Kidney tubule cell (primary cell): ENCODE measurements at regions not wholly inside any gene's neighbourhood (a gene's known extent, or its start where the extent isn't known, plus 50 kb on each side); places are given as distances from the start of the nearest gene placed in this dataset.

Experiments used
- DNase-seq: peaks from one replicate; pipeline ENCODE4 v3.0.0-alpha.2; 2018; ENCODE audit warnings: low spot score

DNA sequence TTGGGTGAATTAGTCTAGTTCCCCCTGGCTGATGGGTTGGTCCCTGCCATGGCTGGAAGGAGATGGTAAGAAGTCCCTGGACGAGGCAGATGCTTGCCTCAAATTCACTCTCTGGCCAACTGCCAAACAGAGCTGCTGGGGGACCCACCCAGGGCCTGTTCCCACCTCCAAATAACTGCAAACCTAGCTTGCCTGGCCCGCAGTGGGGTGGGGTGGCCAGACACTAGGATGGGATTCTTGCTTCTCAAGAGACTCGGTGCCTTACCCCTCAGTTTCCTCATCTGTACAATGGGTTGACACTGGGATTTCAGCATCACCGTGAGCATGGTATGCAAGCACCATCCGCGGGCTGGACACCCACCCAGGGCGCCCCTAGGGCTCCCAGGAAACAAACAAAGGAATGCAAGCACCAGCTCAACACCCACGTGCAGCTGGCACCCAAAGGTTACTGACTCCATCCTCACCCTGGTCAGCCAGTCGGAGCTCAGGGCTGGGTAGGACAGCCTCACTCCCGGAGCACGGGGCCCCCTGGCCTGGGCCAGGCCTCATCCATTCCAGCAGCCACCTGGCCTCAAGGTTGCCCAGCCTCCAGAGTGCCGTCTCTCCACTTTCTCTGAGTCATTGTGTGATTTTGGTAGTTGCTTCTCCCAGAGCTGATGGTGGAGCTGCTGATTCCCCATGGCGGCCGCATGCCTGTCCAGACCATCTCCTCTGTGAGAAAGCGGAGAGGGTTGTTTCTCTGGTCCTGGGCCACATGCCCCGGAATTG is 205.2 kb upstream of the RTL1 start:
- DNase-seq, result no peak

DNA sequence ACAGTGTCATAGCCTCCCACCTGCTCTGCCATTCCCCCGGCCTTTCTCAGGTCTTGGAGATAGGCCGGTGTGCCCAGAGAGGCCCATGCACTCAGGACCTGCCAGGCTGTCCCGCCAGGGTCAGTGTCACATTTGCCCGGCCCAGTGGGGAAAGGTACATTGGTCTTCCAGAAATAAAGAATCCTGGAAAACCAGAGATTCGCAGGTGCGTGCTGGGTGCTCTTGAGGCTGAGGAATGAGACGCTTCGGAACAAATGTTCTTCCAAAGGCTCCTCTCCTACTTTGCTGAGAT is 205.8 kb upstream of the RTL1 start:
- no peak for DNase-seq

DNA sequence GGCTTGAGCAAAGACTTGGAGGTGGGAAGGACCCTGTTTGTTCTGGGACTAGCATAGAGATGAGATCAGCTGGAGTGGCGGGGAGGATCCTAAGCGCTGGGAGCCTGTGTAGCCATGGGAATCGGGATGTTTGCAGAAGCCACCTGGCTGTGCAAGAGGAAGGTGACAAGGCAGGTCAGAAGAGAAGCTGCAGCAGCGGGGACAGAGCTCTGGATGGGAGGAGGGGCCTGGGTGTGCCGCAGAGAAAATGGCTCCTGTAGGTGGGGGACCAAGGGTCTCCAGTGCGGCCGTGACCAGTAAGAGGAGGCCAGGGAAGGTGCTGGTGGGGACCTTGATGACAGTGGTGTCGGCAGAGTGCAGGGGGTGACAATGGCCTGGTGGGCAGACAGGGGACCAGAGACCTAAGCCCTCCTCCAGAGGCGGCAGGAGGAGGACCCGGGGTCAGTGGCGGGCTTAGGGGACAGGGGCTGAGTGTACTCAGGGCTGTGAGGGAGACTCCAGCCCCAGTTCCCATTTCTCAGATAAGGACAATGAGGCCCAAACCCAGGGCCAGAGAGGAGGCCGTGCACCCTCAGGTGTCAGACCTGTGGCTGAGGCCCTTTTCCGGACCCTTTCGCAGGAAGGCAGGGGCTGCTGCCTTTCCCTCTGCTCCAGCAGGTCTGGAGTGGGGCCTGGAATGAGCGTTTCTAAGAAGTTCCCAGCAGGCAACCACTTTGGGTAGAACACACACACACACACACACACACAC is 206.6 kb upstream of the RTL1 start:
- DNase-seq, result peak; percentile 14

DNA sequence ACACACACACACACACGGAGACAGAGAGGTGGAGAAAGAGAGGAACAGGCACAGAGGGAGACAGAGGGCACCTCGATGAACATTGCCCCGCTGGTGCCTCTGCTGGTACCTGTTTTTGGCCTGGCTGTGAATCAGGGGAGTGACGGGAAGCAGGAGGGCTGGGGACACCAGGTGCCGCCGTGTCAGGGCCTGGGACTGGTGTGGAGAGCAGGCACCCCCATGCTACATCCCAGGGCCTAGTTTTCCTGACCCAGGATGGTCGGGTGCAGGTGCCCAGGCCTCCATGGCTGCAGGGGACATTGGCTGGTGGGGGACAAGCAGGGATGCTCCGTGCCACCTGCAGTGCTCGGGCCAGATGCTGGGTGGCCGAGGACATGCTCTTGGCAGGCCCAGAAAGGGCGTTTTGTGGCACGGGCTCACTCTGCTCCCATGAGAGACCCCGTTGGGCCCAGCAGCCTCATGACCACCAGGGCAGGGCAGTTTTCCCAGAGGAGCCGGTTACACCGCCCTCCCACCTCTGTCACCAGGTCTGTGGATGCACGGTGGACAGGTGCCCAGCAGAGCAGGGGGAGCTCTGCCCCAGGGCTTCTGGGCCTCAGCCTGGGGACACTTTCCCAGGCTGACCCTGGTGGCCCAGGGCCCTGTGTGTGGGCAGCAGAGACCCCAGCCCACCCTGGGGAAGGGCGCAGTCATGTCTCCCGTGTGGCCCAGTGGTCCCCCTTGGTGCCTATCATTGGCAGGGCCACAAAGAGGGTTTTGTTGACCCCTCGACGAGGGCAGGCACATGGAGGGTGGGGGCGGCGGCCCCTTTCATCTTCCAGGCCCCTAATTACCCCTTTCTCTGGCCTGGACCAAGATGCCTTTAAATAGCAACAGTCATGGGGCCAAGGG is 207.5 kb upstream of the RTL1 start:
- no peak for DNase-seq

DNA sequence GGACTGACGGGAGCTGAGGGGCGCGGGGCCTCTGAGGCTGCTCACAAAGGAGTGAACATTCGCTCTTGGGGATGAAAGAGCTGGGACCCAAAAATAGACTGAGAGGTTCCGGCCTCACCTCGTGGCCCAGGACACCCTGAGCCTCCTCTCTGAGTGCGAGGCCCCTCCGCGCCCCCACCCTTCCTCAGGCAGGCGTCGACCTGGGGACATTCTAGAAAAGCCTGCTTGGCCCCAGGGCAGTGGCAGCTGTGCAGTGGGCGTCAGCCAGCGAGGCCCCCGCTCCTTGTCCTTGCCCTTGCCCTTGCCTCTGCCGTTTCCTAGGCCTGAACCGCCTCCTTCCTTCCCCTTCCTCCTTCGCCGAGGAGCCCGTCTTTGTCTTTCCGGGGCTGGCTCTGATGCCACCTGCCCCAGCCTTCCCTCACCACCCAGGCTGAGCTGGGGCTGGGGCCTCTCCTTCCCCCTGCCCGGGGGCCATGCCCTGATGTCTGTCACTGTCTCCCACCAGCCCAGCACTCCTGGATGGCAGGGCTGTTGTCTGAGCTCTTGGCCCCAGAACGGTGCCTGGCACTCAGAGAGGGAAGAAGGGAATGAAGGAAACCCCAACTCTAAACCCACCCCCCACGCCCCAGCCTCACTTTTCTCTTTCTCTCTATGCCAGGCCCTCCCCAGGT is 208.2 kb upstream of the RTL1 start:
- no peak for DNase-seq

DNA sequence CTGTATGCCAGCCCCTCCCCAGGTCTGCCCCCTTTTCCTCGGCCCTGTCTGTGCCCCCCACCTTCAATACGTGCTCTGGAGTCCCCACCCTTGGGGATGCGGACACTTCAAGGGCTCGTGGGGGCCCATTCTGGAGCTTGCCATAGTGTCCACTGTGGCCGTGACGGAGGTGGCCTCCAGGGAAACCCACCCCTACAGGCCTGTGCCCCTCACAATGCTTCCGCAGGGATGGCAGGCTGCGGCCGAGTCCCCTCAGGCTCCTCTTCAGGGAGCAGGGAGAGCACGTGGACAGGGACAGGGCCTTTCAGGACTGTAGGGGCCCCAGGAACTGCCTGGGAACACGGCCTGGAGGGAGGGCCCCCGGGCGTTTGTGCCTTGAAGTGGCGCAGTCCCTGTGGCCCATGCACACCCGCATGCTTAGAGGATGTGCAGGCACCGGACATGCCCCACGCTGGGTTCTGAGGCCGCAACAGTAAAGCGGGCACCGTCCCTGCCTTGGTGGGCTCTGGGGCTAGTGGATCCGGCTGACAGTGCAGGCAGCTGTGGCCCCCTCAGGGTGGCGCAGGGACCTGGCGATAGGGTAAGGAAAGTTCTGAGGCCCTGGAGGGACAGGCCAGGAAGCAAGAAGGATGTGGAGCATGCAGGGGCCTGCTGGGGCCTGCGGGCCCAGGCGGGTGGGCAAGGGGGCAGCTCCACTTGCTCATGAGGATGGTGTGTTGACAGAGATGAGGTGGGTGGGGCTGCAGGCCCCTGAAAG is 209.0 kb upstream of the RTL1 start:
- no peak for DNase-seq

DNA sequence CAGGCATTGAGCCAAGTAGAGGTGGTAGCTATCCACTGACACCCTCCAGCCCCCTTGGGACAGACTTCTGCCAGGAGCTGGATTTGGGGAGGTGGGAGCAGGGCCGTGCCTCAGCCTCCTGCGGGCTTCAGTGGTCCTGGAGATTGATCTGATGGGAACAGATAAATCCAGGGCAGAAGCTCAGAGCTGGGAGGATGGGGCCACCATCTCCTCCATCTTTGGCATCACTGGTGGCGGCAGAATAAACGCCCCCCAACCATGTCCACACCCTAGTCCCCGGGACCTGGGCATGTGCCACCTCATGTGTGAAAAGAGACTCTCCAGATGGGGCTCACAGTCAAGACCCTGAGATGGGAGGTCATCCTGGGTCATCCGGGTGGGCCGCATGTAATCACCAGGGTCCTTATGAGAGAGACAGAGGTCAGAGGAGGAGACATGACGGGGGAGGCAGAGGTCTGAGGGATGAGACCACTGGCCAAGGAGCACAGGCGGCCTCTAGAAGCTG is 209.6 kb upstream of the RTL1 start:
- no peak for DNase-seq

DNA sequence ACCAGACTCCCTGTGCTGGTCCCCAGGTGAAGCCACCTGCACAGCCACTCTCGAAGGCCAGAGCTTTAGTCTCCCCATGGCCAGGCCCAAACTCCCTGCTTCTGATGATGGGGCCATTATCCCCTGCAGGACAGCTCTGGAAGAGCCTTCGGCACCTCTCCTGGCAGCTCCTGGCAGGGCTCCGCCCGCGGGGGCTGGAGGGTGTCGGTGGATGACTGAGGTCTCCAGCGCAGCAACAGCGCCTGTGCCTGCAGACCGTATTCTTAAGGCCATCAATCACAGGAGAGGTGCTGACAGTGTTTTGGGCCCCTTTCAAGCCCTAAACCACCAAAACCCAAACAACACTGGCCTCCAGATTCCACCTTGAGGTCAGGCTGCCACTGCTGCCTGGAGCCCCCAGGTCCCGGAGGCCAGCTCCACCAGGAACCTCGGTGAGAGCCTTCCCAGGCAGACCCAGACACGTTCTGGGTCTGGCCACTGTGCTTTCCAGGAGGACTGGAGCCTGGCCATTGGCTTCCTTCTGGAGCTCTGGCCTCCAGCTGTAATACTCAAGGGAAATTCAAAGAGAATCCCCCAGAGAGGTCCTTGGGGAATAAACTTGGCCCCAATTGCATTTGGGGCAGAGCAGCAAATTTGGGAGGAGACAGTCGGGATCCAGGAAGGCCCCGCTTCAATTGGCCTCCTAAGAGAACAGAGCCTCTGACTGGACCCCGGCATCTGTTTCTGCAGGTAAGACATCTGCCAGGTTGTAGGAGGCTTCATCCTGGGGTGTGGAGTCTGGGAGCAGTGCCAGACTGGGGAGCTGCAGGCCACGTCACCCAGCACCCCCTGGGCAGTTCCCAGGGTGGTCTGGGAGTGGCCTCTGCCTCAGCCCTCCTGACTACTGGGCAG is 210.6 kb upstream of the RTL1 start:
- no peak for DNase-seq

DNA sequence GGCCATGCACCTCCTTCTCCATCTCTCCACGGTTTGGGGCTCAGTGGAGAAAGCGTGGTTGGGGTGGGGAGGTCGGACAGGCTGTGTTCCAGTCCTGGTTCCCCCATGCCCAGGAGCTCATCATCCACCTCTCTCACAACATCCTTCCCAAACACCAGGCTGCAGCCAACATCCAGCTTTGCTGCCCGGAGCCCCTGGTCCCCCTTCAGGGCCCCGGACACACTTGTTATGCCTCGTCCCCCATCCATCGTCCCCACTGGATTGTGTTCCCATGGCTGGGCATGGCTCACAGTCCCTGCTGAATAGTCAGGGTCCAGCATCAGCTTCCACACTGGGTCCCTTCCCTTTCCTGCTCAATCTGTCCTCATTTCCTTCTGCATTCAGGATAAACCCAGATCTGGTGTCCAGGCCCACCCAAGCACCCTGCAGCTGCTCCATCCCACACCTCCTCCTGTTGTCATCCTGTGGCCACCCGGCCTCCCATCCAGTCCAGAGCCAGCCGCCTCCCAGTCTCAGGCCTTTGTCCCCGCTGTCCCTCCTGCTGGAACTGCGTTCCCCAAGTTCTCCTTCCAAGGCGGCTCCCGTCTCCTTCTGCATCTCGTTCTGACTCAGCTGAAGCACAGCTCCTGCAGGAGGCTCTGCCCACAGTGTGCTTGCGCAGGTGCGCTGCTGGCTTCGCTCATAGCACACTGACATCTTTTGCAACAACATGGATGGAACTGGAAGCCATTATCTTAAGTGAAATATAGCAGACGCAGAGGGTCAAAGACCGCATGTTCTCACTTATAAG is 211.4 kb upstream of the RTL1 start:
- DNase-seq, result no peak

DNA sequence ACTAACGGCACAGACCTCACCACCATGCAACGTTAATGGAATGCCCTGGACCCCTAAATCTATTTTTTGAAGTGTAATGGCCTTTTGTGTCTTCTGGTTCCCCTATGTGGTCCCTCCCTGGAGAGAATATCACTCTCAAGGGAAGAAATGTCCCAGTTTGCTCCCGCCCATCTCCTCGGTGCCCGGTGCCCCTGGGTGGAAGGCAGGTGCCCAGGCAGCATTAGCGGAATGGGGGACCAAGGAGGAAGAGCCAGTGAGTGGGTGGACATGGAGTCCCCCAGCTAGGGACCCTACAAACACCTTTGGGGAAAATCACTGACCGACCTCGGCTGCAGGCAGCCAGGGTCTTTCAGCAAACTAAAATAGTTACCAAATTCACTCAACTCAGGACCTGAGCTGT is 212.1 kb upstream of the RTL1 start:
- DNase-seq, result no peak

DNA sequence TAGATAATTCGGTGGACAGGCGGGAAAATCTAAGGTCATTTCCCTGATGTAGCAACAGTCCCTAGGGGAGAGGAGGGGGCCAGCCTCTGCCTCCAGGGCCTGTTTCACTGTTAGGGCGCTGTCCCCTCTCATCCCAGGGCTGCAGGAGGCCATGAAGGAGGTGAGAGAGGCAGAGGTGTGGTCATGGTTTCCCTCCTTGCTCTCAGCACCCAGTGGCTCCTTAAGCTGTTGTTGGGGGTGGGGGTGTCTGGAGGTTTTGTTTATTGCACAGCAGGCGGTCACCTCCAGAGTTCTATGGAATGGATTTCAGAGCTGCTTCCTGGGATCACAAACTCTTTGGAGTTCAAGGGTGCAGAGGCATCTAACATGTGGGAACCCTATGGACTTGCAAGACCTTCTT is 212.5 kb upstream of the RTL1 start:
- no peak for DNase-seq

DNA sequence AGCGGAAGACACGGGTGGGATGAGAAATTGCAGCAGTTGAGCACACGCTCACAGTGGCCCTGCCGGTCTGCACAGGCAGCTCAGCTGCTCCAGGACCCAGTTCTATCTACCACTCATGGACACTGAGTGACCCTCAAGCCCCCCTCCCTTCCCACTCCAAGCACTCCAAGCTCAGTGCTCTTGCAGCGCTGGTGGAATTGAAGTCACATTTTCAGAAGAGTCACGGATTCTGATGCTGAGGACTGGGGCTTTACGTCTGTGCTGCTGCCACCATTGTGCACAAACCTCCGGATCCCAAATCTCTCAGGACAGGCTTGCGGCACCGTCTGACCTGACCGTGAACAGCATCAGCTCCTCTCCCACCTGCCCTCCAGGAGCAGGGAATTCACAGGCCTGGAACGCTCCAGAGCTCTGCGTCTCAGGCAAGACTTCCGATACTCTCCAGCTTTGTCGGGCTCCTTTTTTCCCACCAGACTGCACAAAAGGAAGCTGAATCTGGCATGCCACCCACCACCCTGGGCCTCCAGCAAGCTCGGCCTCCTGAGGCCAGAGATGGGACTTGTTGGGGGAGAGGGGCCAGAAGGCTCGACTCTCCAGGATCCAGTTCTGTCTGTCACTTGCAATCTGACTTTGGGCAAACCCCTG is 213.1 kb upstream of the RTL1 start:
- no peak for DNase-seq

DNA sequence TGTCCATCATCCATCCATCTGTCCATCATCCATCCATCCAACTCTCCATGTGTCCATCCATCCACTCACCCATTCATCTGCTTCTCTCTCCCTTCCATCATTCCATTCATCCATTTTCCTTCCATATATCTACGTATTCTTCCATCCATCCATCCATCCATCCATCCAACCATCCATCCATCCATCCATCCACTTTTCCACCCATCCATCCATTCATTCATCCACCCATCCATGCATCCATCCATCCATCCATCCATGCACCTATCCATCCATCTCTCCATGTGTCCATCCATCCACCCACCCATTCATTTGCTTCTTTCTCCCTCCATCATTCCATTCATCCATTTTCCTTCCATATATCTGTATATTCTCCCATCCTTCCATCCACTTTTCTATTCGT is 214.0 kb upstream of the RTL1 start:
- DNase-seq, result no peak

DNA sequence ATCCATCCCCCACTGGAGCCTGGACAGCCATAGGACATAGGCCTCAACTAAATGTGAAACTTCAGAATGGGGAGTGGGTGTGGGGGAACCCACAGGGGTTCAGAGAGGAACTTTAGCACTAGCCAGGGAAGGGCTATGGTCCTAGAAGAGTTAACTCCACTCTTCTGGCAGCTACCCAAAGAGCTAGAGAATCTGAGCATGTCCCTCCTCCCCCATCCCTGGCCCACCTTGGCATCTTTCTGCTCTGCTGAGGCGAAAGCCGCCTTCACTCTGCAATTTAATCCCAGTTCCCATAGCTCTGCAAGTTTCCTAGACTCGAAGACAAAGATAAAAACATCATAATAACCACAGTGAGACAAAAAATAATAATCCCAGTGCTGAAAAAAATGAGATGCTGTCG is 214.7 kb upstream of the RTL1 start:
- no peak for DNase-seq

DNA sequence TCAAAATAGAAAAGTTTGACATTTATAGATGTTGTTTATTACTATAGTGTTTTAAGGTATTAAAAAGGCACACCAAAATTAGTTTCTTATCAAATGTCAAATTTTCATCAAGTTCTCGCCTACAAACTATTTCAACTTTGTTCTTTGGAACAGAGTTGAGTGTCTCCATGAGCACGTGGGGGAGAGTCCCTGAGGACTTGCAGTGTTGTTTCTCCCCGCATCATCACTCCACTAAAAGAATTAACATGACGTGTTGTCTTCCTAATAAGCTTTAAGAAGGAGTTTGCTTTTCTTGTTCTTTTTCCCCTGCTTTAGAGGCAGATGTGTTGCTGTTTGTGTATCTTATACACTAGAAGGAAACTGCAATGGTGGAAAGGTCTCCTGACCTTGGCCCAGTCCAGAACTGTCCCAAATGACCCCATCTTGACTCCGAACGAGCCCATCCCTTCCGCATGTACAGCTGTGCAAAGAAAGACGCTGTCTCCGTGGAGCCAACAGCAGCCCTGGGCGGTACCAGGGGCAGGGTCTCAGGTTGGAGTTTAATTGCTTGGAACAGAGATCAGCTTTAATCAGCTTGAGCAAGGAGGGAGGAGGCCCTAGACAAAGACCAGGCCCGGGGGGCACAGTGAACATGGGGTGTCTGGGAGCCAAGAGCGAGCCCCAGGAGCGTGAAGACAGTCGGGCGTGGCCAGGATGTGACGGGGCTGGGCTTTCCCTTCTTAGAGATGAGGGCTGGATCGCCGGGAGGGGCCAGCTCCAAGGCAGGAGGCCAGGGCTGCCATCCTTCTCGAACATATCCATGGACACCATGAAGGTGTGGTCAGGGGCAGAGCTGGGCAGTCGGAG is 215.4 kb upstream of the RTL1 start:
- no peak for DNase-seq

DNA sequence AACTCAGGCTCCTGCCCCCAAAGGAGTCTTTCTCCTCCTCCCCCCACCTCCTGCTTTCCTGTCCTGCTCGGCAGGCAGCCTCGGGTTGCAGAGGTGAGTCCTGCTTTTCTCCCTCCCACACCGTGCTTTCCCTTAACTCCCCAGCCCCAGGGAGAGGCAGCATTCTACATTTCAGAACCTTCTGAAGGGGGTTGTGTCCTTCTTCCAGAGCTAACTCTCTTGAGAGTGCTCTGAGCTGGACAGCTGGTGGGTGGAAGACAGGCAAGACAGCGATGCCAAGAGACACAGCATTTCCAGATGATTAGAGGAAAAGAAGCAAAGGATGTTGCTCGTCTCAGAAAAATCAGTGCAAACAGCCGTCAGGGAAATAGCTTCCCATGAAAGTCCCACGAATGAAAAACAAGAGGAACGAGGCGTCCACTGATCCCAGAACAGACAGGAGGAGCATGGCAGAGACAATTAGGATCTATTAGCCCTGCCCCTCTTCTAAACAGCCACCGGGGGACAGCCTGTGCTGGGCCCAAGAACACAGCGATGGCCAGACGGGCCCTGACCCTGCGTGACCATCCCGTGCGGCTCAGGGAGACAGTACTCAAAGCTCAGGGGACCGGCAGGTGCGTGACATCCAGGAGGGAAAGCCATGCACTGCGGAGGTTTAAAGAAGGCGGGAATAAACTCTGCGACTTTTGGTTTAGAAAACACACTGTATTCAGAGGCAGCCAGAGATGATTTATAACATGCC is 216.5 kb upstream of the RTL1 start:
- DNase-seq, result no peak
